NCI-H748 (cell line): ENCODE measurements at regions not wholly inside any gene's neighbourhood (a gene's known extent, or its start where the extent isn't known, plus 50 kb on each side); places are given as distances from the start of the nearest gene placed in this dataset.
"Not testable (repeated sequence)": the region's sequence is repeated elsewhere in the genome, so short reads cannot be mapped to it uniquely, and the experiment has no call there.

Experiments used
- DNase-seq: peaks from one replicate; lab custom pipeline; 2025; ENCODE audit not compliant: unreplicated experiment; lab: John Stamatoyannopoulos, UW

- DNase-seq, result no peak
Measured at GRCh38 chrX:45447331-45447730, 246.7 kb upstream of the DIPK2B start.

DNA sequence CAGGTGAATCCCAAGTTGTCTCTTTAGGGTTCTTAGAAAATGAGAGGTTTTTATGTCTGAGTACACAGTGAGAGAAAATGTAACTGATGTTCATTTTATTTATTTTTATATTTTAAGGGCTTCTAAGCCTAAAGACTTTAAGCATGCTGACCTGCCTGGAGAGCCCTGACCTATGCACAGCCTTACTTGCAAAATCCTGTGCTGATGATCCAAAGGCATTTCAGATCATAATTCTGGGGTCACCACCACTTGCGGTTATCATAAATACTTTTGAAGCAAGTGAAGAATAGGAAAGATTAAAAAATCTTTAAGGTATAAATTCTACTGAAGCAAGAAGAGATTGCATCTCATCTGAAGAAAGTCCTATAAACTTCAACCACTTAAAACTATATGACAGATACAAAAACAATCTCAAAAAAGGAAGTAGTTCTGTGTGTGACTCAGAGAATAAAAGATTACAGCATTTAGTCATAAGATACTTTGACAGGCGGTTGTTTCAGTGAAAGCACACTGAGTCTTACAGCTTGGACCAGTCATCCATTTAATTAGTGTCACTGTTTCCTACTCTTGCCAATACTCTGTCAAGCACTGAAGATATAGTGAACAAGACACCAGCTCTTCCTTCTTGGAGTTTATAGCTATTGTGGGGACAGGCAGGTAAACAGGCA is 245.2 kb upstream of the DIPK2B start:
- DNase-seq, result no peak

GRCh38 chrX:45437186-45437585 is 236.5 kb upstream of the DIPK2B start:
- no peak for DNase-seq

- DNase-seq, result no peak
Measured at GRCh38 chrX:45435481-45435880, 234.8 kb upstream of the DIPK2B start.

GRCh38 chrX:45434231-45434630 is 233.6 kb upstream of the DIPK2B start:
- no peak for DNase-seq

DNA sequence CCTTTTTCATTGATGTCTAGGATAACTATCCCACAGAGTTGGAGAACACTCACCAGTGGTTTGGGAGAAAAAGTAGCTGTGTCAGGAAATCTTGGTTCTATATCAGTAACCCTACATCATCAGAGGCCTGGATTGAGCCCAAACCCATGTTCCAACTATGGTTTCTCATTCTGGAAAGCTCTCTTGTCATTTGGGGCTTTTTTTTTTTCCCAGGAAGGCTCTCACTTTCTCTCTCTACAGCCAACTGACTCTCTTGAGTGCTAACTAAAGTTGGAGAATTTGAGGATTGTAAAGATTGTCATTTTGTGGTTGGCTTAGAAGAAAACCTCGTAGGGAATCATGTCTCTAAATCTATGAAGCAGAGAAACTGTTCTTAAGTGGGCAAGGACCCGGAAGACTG is 228.2 kb upstream of the DIPK2B start:
- no peak for DNase-seq

DNA sequence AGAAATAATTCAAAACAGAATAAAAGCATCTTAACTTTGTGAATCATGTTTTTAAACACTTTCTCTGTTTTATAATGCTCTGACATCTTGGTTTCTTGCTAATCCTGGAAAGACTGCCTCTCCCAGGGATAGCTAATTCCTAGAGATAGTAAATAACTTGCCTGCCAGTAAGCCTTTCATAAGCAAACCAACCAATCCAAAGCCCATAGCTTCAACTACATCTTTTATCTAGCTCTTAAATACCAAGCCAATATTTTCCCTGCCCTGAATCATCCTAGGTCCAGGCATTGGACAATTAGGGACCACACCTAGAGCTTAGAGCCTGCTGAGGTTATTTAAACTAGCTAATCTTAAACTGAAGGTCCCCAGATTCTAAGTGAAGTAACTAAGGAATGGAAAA is 223.7 kb upstream of the DIPK2B start:
- no peak for DNase-seq

DNA sequence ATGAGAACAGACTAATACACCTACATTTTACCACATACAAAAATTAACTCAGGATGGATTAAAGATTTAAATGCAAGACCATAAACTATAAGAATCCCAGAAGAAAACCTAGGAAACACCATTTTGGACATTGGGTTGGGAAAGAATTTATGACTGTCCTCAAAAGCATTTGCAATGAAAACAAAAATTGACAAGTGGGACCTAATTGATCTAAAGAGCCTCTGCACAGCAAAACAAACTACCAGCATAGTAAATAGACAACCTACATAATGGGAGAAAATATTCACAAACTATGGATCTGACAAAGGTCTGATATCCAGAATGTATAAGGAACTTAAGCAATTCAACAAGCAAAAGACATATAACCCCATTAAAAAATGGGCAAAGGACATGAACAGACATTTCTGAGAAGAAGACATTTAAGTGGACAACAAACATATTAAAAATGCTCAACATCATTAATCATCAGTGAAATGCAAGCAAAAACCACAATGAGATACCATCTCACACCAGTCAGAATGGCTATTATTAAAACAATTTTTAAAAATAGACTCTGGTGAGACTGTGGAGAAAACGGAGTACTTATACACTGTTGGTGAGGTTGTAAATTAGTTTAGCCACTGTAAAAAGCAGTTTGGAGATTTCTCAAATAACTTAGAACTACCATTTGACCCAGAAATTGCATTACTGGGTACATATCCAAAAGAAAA is 221.7 kb upstream of the DIPK2B start:
- no peak for DNase-seq

DNA sequence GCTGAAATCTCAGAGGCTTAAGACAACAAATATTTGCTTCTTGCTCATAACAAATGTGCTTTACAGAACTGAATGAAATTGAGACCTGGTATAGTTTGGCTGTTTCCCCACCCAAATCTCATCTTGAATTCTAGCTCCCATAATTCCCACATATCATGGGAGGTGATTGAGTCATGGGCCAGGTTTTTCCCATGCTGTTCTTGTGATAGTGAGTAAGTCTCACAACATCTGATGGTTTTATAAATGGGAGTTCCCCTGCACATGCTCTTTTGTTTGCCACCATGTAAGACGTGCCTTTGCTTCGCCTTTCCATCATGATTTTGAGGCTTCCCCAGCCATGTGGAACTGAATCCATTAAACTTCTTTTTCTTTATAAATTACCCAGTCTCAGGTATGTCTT is 221.1 kb upstream of the DIPK2B start:
- no peak for DNase-seq

- DNase-seq, result no peak
Measured at GRCh38 chrX:45404206-45404605, 203.5 kb upstream of the DIPK2B start.

DNA sequence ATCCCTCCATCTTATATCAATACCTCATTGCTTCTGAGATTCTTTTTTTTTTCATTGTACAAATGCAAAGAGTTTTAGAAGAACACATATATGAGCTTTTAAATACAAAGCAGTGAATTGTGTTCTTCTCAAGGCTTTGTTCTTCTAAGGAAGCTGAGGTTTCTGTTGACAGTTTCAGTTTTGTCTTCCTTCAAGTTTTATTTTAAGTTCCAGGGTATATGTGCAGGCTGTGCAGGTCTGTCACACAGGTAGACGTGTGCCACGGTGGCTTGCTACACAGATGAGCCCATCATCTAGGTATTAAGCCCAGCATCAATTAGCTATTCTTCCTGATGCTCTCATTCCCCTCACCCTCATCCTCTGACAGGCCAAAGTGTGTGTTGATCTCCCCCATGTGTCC is 201.2 kb upstream of the DIPK2B start:
- DNase-seq, result no peak

- not testable (repeated sequence) for DNase-seq
Measured at GRCh38 chrX:45400951-45401725, 200.5 kb upstream of the DIPK2B start.

GRCh38 chrX:45400027-45400779 is 199.5 kb upstream of the DIPK2B start:
- no peak for DNase-seq

GRCh38 chrX:45385757-45386156 is 185.1 kb upstream of the DIPK2B start:
- no peak for DNase-seq

DNA sequence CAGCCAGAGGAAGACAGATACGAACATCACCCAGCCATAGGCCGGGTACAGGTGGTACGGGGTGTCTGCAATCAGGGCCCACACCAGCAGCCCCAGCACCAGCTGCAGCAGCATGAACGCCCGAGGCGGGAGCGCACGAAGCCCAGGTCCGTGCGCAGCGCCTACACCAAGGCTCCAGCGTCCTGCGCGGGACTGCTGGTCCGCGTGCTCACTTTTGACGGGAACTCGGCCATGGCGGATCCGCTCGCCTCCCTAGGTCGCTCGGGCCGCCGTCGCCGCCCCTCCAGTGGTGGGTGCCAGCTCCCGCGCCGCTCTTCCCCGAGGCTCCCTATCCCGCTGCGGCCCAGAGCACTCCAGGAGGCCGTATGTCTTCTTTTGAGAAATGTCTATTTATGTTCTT is 181.2 kb upstream of the DIPK2B start:
- DNase-seq, result no peak

- DNase-seq, result no peak
Measured at GRCh38 chrX:45381366-45381765, 180.7 kb upstream of the DIPK2B start.

DNA sequence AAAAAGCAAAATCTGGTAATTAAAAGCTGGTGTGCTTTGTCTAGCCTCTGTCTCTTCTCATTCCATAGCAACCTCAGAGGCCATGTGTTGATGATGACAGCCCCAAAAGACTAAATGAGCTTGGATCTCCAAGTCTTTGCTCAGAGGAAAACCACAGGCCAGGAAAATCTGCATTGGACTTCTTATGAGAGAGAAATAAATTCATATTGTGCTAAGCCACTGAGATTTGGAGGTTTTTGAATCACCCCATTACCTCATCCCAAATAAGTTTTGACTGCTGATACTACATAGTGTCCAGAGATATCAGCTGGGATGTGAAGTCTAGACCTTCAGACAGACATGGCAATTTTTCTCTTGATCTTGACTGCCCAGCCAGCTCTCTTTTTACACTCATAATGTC is 178.6 kb upstream of the DIPK2B start:
- DNase-seq, result no peak

DNA sequence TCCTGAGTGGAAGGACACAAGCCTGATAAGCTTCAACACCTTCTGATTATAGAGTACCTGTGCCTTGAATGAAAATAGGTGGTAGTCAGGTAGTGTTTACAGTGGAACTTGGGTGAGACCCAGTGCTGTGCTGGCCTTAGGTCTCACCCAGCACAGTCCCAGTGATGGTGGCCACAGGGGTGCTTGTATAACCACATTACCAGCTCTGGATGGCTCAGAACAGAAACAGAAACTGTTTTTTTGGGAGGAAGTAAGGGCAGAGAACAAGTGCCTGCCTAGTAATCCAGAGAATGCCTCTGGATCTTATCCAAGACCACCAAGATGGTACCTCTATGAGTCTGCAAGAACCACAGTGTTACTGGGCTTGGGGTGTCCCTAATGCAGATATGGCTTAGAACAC is 171.5 kb upstream of the DIPK2B start:
- no peak for DNase-seq

DNA sequence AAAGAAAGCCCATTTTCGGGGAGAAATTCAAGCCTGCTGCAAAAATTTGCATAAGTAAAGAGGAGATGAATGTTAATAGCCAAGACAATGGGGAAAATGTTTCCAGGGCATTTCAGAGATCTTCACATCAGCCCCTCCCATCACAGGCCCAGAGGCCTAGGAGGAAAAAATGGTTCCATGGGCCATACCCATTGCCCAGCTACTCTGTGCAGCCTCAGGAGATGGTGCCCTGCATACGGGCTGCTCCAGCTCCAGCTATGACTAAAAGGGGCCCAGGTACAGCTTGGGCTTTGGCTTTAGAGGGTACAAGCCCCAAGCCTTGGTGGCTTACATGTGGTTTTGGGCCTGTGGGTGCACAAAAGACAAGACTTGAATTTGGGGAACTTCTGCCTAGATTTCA is 168.0 kb upstream of the DIPK2B start:
- DNase-seq, result no peak

GRCh38 chrX:45363596-45363995 is 162.9 kb upstream of the DIPK2B start:
- DNase-seq, result no peak

- DNase-seq, result no peak
Measured at GRCh38 chrX:45360571-45360970, 159.9 kb upstream of the DIPK2B start.
